HG03066 (cell line): ENCODE measurements at regions not wholly inside any gene's neighbourhood (a gene's known extent, or its start where the extent isn't known, plus 50 kb on each side); places are given as distances from the start of the nearest gene placed in this dataset.

ENCODE experiments used
- ATAC-seq: cut with Tn5 transposase; IDR thresholded peaks from one replicate; pipeline ENCODE4 v1.9.1; 2021; ENCODE audit warnings: low read depth; ENCODE audit not compliant: unreplicated experiment

GRCh38 chr6:147710890-147711289 lies 202.4 kb downstream of the SAMD5 start:
- no peak for ATAC-seq

DNA sequence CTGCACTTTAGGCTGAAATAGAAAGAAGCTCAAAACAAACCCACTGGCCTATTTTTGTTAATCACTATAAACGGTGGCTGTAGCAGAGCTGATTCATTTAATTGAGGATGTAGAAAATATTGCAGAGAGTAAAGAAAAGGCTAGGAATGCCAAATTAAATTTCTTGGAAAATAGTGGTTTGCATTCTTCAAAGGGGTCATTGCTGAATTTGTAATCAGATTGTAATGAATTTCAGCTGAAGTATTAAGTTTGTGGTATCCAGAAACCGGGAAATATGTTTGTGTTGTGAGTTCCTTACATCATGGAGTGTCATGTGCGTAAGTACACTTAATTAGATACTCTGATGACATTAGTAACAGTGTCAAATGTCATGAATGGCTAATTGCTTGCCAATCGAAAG lies 203.0 kb downstream of the SAMD5 start:
- no peak for ATAC-seq

- ATAC-seq: no peak
Measured at GRCh38 chr6:147712841-147713240, 204.4 kb downstream of the SAMD5 start.

GRCh38 chr6:147715035-147715434 lies 206.5 kb downstream of the SAMD5 start:
- no peak for ATAC-seq

GRCh38 chr6:147716434-147716833 lies 207.9 kb downstream of the SAMD5 start:
- ATAC-seq: no peak

- ATAC-seq: no peak
Measured at GRCh38 chr6:147717991-147718390, 209.5 kb downstream of the SAMD5 start.

GRCh38 chr6:147722158-147722557 lies 213.7 kb downstream of the SAMD5 start:
- no peak for ATAC-seq

GRCh38 chr6:147724454-147724853 lies 216.0 kb downstream of the SAMD5 start:
- no peak for ATAC-seq

GRCh38 chr6:147726342-147726741 lies 217.9 kb downstream of the SAMD5 start:
- ATAC-seq: no peak

DNA sequence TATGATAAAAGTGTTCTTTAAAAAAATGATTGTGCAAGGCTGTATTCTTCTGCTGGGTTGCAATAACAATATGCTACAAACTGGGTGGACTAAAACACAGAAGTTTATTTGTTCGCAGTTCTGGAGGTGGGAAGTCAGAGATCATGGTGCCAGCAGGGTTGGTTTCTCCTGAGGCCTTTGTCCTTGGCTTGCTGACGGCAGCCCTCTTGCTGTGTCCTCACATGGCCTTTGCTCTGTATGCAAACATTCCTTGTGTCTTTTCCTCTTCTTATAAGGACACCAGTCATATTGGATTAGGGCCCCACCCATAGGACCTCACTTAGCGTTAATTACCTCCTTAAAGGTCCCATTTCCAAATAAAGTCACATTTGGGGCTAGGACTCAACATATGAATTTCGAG lies 220.4 kb downstream of the SAMD5 start:
- ATAC-seq: no peak

- ATAC-seq: no peak
Measured at GRCh38 chr6:147733686-147734085, 225.2 kb downstream of the SAMD5 start.

DNA sequence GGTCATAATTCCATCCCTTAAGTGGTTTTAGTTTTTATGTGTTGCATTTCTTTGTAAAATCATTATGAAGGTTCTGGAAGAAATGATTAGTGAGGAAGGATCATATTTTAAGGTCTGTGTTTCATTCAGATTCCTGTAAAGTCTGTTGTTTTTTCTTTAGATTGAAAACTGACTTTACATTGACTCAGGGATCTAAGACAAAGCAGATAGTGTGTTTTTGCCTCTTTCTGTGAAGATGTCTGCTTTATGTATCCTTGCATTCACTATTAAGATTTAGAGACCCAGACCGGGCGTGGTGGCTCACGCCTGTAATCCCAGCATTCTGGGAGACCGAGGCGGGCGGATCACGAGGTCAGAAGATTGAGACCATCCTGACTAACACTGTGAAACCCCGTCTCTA lies 225.7 kb downstream of the SAMD5 start:
- ATAC-seq: no peak

- ATAC-seq: no peak
Measured at GRCh38 chr6:147735924-147736323, 227.4 kb downstream of the SAMD5 start.

GRCh38 chr6:147737115-147737514 lies 228.6 kb downstream of the SAMD5 start:
- ATAC-seq: no peak

- no peak for ATAC-seq
Measured at GRCh38 chr6:147738099-147738498, 229.6 kb downstream of the SAMD5 start.

- no peak for ATAC-seq
Measured at GRCh38 chr6:147738516-147739162, 230.1 kb downstream of the SAMD5 start.

DNA sequence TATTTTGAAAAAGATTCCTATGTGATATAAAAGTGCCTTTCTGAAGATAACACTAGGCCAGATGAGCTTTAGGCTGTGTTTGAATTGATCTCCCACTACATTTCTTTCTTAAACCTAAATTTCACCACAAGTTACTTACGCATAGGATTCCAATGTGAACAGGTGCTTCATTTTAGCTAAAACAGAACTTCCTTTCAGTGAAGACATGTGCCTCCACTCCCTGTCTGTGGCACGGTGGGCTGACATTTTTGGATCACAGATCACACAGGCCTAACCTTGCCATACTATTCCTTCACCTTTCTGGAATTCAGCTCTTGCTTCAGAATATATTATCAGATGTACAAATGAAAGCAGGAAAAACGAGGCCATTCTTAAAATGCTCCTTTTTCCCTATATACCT lies 231.8 kb downstream of the SAMD5 start:
- no peak for ATAC-seq

GRCh38 chr6:147740916-147741315 lies 232.4 kb downstream of the SAMD5 start:
- ATAC-seq: no peak

- no peak for ATAC-seq
Measured at GRCh38 chr6:147741389-147741788, 232.9 kb downstream of the SAMD5 start.

GRCh38 chr6:147742440-147742839 lies 233.9 kb downstream of the SAMD5 start:
- no peak for ATAC-seq

DNA sequence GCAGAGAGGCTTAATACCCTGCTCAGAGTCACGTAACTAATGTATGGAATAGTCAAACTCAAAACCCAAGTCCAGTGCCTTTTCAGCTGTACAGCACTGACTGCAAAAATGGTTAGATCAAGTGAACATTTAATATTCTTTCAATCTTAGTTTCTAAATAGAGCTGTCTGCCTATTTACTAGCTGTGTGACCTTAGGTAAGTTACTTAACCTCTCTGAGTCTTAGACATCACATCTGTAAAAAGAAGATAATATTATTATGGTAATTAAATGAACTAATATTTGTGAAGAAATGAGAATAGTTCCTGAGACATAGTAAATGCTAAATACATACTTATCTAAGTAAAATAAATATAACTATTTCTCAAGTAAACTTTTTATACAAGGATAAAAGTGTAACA lies 235.5 kb downstream of the SAMD5 start:
- no peak for ATAC-seq

DNA sequence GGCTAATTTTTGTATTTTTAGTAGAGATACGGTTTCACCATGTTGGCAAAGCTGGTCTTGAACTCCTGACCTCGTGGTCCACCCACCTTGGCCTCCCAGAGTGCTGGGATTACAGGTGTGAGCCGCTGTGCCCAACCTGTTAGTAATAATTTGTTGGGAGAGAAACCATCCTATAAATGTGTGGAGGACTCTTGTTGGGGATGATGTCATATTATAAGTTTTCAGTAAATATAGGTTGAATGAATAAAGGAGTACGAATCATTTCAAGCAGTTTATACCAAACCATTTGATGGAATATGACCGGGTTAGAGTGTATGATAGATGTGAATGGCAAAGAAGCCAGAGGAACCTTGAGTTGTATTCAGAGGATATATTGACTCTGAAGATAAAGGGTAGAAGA lies 240.8 kb downstream of the SAMD5 start:
- ATAC-seq: no peak

DNA sequence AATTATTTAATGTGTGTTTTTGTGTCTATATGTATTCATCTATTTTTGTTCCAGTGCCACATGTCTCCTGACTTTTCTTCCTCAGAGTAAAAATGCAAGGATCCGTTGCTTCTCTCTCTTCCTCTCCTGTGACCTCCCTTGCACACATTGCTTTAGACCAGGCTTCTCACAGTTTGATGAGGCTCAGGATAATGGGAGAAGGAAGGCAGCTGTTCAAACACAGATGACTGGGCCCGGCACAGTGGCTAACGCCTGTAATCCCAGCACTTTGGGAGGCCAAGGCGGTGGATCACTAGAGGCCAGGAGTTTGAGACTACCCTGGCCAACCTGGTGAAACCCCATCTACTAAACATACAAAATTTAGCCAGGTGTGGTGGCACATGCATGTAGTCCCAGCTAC lies 241.9 kb downstream of the SAMD5 start:
- ATAC-seq: no peak
